Fibroblast of skin of back (primary cell): ENCODE measurements at regions not wholly inside any gene's neighbourhood (a gene's known extent, or its start where the extent isn't known, plus 50 kb on each side); places are given as distances from the start of the nearest gene placed in this dataset.

ENCODE experiments used
- DNase-seq: peaks from one replicate; pipeline ENCODE4 v3.0.0-alpha.2; 2013

DNA sequence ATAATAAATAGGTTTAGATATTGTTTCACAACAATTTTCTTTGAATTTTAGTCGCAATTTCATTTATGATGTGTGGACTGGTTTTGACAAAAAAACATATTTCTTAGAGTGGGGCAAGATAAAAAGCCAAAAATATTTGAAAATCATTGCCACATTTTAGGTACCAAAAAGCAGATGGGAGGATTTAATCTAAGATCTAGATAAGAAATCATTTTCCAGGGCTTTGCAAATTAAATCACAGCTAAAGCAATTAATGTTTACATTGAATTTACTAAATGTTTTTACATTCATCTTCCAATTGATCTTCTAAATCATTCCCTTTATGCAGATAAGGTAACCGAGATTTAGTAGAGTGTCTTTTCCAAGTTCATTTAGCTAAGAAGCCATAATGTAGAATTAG, 1386.0 kb upstream of the TENM4 start:
- DNase-seq = no peak

GRCh38 chr11:80822308-80822707, 1381.5 kb upstream of the TENM4 start:
- no peak for DNase-seq

DNA sequence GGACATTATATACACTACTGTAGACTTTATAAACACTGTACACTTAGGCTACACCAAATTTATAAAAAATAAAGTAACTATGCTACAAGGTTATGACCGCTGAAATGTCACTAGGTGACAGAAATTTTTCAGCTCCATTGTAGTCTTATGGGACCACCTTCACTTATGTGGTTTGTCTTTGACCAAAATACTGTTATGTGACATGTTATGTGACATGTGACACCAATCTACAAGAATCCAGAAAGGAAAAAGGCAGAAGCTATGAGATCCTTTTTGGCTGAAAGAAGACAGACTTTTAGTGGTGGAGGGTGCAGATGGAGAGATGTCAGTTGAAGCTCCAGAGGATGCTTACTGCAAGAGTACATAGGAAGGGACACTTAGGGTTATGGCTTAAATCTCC, 1378.4 kb upstream of the TENM4 start:
- DNase-seq = no peak

DNA sequence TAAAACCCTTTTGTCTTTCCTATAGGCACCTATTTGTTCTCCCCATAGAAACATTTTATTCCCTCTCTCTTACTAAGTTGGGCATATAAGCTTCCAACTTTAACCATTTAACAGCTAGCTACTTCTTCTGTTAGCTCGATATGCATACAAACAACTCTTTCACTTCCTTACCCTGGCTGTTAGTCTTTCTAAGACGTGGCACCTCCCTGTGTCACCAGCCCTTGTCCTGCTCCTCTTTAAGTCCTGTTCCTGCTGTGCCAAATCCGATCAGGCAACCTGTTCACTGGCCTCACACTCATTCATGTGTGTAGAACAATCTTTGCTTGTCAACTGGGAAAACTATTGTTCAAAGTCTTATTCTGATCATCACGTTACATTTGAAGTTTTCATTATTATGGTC, 1376.1 kb upstream of the TENM4 start:
- no peak for DNase-seq

GRCh38 chr11:80816454-80816847, 1375.6 kb upstream of the TENM4 start:
- no peak for DNase-seq

DNA sequence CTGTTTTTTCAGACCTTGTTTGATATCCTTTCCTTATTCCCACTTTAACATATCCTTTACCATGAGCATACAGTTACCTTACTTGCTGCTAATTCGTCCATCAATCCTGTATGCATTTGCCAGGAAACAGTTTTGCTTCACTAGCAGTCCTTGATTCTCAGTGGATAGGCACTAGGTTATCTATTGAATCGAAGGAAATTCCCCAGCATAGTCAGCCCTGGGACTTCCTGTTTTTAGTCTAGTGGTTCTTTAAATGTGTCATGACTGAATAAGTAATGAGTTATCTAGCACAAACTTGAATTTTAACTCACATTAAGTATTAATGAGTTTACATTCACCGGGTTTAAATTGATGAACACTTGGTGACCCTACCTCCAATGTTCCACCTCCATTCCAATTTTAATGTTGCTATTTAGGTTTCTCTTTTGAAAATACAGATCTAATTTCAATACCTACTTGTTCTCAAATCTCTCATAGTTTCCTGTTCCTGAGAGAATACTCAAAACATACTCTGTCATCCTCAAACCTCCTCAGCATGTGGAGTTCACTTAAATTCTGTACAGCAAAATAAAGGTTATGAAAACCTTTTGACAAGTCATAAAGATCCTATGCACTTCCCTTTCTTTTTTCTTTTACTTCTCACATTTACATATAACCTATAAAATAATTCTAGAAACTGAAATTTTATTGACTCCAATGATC, 1375.1 kb upstream of the TENM4 start:
- no peak for DNase-seq

DNA sequence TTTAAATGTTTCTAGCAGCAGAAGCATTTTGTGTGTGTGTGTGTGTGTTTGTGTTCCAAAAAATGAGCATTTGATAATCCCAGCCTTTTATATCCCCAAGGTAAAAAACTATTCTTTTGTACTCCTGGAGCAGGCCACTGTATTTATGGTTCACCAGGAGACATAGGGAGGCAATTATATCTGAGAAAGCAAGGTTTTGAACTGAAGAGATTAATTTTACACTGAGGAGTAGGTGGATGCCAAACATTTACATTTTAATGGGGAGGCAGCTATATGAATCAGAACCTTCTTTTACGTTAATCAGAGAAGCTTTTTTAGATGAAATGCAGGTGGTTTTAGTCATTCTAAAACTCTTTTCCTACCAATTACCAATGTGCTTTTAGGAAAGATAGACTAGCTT, 1374.0 kb upstream of the TENM4 start:
- no peak for DNase-seq

DNA sequence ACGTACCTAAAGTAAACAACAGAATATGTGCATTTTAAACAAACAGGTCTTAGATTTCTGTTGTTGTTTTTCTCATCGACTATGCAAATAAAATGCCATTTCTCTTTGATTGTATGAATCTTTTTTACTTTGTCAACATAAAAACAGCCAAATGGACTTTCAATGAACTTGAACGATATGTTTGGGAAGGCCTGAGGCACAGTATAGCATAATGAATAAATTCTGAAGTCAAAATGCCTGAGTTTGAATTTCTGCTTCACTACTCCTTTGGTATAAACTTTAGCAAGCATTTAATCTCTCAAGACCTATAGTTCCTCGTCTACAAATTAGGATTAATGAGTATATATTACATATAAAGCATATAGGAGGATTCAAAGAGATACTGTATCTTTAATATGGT, 1369.9 kb upstream of the TENM4 start:
- no peak for DNase-seq

DNA sequence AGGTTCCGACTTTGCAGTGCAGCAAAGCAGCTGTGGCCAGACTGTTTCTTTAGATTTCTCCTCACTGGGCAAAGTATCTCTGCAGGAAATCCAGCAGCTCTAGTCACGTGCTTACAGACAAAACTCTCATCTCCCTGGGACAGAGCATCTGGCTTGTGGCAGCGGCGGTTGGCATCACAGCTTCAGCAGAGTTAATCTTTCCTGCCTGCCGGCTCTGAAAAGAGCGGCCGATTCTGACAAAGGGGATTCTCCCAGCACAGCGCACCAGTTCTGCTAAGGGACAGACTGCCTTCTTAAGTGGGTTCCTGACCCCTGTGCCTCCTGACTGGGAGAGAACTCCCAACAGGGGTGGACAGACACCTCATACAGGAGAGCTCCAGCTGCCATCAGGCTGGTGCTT, 1357.3 kb upstream of the TENM4 start:
- no peak for DNase-seq

DNA sequence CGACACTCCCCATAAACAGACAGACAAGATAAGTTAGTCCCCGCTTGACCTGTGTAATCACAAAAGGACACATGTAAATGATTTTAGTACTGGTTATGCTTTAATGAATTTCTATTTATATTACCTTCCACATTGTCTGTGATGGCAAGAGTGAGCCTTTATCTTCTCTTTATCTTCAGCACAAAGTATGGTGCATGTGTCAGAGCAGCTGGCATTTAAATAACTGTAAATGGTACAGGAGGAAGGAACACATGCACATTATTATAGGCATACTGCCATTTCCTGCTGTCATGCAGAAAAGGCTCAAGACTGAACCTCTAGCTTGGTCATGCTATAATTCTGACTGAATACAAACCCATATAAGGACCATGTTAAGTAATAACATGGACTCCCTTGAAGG, 1342.7 kb upstream of the TENM4 start:
- no peak for DNase-seq

DNA sequence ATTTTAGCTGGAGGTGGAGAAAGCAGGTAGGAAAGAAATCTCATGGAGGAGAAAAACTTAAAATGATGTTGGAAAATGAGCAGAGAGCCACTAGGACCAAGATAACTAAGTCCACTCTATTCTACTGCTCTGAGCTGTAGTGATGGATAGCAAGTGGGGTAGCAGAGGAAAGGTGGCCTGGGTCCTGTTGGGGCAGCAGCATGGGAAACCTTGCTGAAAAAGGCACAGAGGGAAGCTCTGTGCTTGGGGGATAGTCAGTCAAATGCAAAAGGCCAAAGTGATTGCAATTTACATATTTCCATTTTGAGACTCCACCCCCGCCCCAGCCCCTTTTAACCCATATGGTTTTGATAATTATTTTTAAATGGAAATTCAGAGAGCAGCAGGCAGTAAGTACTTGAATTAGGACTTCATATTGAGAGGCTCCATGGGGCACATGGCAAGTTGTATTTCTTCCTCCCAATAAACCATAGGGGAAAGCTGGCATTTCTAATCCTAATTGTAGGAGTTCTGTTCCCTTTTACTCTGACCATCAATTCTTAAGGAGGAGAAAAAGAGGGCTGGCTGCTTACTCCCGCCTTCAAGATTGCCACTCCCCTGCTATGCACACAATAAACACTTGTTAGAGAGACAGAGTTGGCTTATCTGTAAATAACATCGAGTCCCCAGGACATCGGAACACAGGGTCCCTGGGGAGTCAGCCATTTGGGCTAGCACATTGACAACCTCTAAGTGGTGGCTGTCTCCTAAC, 1341.5 kb upstream of the TENM4 start:
- DNase-seq = no peak

DNA sequence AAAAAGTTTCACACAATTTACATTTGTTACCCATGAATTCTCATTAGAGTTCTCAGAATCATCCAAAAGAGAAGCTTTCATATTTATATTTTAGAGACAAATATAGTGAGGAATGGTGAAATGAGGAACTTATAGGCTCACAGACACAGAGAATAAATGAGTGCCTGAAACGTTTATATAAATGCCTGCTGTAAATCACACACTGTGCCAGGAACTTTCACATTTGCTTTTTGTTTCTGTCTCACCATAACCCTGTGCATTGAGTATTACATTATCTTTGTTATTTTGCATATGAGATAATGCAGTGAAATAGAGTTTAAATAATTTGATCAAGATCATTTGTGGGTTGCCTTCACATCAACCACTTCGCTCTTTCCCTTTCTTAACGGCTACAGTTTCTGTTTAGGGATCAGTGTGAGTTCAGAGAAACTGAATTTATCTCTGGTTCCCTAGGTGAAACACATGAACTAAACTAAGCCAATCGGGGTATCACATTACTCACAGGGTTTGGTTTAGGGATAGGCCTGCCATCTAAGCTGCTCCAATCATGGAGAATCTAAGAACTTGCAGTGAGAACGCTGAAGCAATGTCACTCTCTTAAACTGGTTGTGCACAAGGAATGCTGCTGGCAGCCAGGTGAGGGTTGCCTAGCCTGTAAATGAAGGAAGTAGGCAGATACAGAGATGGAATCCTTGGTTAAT, 1339.2 kb upstream of the TENM4 start:
- DNase-seq = no peak

DNA sequence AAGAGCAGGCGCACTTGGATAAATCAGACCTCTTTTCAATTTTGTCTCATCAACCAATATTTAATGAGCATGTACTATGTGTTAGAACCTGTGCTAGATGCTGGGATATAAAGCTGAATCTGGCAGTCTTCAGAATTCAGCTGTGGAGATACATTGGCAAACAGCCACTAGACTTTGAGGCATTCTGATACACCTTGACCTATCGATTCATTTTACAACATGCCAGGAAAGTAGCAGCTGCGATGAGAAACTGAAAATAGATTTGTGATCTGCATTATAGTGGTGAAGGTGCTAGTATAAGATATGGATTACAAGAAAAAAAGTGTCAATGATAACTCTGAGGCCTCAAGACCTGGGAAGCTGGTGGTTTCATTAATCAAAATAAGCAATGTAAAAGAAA, 1338.1 kb upstream of the TENM4 start:
- DNase-seq = no peak

DNA sequence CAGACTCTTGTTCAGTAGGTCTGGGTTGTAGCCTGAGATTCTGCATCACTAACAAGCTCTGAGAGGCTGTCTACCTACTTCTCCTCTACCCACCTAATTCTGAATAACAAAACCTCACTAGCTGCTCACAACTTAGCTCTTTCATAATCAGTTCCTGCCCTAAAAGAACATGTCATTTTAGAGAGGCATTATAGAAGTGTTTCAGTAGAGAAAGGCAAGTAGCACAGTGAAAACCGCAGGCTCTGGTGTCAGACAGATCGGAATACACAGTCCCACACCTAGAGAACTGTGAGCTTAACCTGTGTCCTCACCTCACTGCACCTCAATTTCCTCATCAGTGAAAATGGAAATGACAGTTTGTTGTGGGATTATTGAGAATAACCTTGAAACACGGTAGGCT, 1337.6 kb upstream of the TENM4 start:
- DNase-seq = no peak

GRCh38 chr11:80773919-80774318, 1333.1 kb upstream of the TENM4 start:
- DNase-seq = no peak

- DNase-seq = no peak
Observed at GRCh38 chr11:80771017-80771416, 1330.2 kb upstream of the TENM4 start.

DNA sequence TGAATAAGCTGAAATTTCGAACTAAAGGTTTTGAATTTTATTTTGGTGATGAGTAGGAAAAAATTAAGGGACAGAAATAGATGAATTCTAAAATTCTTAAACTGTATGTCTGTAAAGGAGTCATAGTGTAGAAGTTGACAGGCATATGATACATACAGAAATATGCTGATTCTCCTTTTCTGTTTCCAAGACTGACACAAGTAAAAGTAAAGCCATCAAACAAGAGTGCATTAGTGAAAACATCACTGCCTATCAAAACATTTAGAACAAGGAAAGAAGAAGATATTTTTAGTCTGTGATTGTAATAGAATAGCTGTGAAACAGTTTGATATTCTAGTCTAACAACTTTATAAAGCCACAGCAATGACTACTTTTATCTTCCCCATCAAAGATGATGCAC, 1318.0 kb upstream of the TENM4 start:
- DNase-seq = no peak

DNA sequence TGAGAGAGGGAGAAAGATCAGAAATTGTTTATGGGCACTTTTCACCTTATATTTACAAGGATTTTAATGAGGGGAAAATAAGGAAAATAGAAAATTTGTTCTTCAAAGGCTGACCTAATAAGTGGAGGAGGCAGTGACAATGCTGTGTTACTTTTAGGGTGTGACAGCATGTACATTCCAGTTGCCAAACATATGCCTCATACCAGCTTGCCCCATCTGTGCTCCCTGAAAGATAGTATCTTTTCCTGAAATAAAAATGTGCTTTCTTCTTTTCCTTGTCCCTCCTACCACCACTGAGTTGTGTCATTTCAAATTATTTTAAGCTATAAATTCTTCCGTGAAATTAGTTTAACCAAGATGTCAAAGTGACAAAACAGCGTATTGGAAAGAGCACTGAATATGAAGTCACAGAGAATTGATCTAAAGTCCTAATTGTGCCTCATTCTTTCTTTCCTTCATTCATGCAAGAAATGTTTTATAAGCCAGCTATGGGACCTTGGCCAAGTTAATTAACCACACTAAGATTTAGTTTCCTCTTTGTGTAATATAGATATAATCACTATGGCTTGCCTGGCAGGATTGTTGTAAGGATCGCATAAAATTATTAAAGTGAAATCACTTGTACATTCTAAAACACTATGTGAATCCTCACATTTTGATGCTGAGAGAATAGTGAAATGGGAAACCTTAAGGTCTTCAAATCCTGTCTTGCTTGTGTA, 1307.5 kb upstream of the TENM4 start:
- no peak for DNase-seq

DNA sequence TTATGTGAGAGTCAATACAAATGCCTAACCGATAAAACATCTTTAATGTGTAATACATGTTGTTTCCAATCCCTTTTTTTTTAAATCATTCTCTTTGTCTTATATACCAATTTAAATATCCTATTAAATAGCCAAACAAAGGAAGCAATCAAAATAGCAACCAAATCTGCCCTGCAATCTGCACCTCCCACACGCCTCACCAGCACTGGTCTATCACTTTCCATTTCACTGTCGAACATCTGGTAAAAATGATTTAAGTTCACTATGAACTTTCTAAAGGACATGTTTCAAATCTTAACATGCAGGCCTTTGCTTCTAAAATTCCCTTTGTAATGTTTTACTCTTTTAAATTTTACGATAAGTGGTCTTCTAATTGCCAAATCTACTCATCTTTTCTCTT, 1305.5 kb upstream of the TENM4 start:
- DNase-seq = no peak

GRCh38 chr11:80745416-80745815, 1304.6 kb upstream of the TENM4 start:
- DNase-seq = no peak

DNA sequence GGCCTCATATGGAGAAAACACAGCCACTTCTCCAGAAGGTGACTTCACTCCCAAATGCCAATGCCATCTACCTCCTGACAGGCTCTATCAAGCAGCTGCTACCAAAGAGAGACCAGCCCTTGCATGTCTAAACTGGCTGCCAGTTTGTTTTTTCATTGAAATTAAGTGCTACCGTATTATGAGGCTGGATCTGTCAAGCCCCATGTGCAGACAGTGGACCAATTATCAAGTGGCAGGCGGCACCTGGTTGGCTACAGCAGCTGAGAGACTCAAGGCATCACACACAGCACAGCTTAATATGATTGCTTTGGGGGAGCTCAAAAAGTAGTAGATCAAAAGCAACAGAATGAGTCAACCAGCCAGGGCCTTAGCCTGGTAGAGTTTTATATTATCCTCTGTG, 1293.0 kb upstream of the TENM4 start:
- DNase-seq = no peak

DNA sequence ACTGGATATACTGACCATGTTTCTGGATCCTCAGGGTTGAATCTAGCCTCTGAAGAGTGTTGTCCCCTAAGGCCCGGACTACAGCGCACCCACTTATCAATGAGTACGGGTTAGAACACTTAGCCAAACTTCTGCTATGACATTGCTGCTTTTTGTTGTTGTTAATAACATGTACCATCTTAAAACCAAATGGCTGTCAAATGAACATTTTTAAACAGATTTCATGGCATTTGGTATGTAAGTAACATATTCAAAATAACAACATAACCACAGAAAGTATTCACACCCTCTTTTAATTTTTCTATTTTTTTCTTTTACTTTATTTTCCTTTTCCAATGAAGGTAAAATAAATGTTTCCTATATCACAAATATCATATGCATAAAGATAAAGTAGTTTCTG, 1292.5 kb upstream of the TENM4 start:
- DNase-seq = no peak

DNA sequence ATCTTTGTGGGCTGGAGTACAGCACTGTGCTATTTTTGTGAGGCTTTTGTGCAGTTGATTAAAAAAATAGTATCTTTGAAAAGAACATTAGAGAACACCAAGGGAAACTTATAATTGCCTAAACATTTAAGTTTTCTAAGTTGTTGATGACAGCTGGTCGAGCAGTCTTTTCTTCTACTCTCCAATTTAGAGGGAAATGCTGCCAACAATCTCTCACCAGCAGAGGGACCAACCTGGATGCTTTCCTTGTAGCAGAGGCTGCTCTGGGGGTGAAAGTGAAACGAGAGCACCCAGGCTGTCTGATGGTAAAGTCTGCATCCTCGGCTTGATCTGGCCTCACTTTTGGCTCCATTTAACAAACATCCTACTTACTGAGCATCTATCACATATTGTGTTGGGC, 1286.5 kb upstream of the TENM4 start:
- peak; percentile 4 for DNase-seq
